HCT116 (cell line): ENCODE measurements at regions not wholly inside any gene's neighbourhood (a gene's known extent, or its start where the extent isn't known, plus 50 kb on each side); places are given as distances from the start of the nearest gene placed in this dataset.

ENCODE experiments used
- CEBPB ChIP-seq: IDR thresholded peaks from 2 replicates; pipeline ENCODE4 v1.6.1; 2012; ENCODE audit warnings: low read depth
- CTCF ChIP-seq, 3 experiments: fragments of 200-600 bp in 1 of 3; sonication (generic) in 1 of 3; IDR thresholded peaks in 2 of 3; conservative IDR thresholded peaks in 1 of 3; 2 replicates each; pipeline ENCODE4 v1.5.1; 2012 to 2017; ENCODE audit warnings: low read depth in 2 of 3, low read length in 2 of 3, antibody characterized with exemption in 1 of 3, borderline replicate concordance in 1 of 3, control low read depth in 1 of 3, mild to moderate bottlenecking in 1 of 3, mixed read lengths in 1 of 3, mixed run types in 1 of 3, moderate library complexity in 1 of 3; ENCODE audit not compliant: insufficient read depth in 1 of 3
- EZH2 ChIP-seq: fragments of 200-600 bp; sonication (generic); IDR thresholded peaks from 2 replicates; pipeline ENCODE4 v1.6.1; 2017; ENCODE audit warnings: antibody characterized with exemption, mixed run types
- EZH2phosphoT487 ChIP-seq: fragments of 200-600 bp; IDR thresholded peaks from 2 replicates; pipeline ENCODE4 v1.6.1; 2018; ENCODE audit warnings: antibody characterized with exemption, borderline replicate concordance
- REST ChIP-seq: IDR thresholded peaks from 2 replicates; pipeline ENCODE4 v1.6.1; 2012; ENCODE audit warnings: low read depth

- no peak for TF ChIP-seq CEBPB
- no peak for TF ChIP-seq EZH2phosphoT487
- TF ChIP-seq EZH2, result no peak
- TF ChIP-seq CTCF (IDR thresholded peaks at IDR 0.05 in 2 of 3, conservative IDR thresholded peaks at IDR 0.05 in 1 of 3; ENCODE audit: borderline replicate concordance in 1 of 3, insufficient read depth in 1 of 3, low read depth in 2 of 3, low read length in 2 of 3), result no peak
- no peak for TF ChIP-seq REST
Measured at GRCh38 chr4:18957716-18958115, 936.2 kb upstream of the LCORL start.
